HG02642 (cell line): ENCODE measurements at regions not wholly inside any gene's neighbourhood (a gene's known extent, or its start where the extent isn't known, plus 50 kb on each side); places are given as distances from the start of the nearest gene placed in this dataset.

Source experiments
- ATAC-seq: cut with Tn5 transposase; IDR thresholded peaks from one replicate; pipeline ENCODE4 v1.9.1; 2021; ENCODE audit warnings: mild to moderate bottlenecking; ENCODE audit not compliant: unreplicated experiment, poor library complexity

DNA sequence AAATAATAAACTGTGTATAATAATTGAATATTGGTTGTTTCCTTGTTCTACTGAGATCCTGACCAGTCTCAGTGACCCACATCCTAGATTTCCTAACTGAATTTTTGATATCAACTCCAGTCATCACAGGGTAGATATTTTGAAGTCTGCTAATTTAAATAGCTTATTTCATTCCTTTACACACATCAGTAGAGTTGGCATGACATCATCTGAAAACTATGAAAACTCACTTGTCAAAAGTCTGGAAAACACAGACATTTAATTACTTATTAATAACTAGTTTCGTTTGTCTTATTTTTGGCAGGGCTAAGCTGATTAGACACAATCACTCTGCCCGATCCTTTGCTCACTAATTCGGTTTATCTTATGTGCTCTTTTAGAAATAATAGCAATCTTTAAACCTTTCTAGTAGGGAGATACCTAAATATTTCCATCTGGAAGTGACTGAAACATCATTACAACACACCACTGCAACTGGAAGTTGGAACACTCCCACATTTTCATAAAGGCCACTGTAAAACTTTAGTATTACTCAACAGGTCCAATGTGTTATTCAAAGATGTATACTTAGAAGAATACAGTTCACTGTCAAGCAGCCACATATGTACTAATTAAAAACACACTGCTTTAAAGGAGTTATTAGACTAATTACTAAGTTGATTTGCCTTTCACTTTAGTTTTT is 198.4 kb upstream of the ZNF717 start:
- no peak for ATAC-seq

- no peak for ATAC-seq
Observed at GRCh38 chr3:75985432-75985831, 200.1 kb upstream of the ZNF717 start.

- no peak for ATAC-seq
Observed at GRCh38 chr3:76010252-76010651, 224.9 kb upstream of the ZNF717 start.

- no peak for ATAC-seq
Observed at GRCh38 chr3:76011121-76011520, 225.8 kb upstream of the ZNF717 start.

- no peak for ATAC-seq
Observed at GRCh38 chr3:76015496-76015895, 230.1 kb upstream of the ZNF717 start.

- ATAC-seq: no peak
Observed at GRCh38 chr3:76016111-76016510, 230.8 kb upstream of the ZNF717 start.

- ATAC-seq: no peak
Observed at GRCh38 chr3:76016769-76017439, 231.6 kb upstream of the ZNF717 start.

DNA sequence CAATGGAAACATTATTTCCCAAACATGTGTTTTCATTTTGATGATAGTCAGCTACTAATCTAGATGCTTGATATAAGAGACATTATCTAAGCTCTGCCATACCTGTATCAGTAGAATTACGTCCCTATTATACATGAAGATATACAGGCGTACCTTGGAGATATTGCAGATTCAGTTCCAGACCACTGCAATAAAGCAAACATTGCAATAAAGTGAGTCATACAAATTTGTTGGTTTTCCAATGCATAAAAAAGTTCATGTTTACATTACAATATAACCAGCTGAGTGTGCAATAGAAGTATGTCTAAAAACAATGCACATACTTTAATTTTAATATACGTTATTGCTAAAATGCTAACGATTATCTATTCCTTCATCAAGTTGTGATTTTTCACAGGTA is 236.0 kb upstream of the ZNF717 start:
- no peak for ATAC-seq

DNA sequence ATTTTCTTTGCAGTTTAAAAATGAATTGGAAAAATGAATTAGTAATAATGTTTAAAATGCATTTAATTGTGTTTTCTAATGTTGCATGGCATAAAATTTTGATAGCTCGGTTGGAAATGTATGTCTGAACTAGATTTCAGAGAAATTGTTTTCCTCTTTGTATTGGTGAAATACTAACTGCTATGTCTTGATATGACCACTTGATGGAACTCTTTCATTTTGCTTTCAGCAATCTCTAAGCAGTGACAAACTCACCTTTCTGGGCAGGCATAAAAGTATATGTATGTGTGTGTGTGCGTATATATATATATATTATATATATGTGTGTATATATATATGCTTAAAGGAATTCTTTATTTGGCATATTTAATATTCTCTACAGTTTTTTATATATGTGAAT is 239.3 kb upstream of the ZNF717 start:
- ATAC-seq: no peak

DNA sequence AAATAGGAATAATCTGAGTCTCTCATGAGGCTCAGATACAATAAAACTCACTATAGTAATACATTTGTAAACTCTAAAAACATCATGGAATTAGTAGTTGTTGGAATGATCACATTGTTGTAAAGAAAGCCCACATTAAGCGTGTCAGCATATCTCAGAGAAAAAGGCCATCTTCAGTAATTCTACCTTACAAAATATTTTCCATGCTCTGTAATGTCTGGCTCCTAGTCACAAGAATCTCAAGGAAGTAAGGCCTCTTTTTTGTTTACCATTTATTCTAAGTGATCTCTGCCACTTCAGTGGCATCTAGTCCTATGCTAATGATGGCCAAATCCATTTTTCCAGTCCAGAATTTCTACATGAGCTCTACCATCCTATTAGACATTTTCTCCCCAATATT is 240.2 kb upstream of the ZNF717 start:
- no peak for ATAC-seq

DNA sequence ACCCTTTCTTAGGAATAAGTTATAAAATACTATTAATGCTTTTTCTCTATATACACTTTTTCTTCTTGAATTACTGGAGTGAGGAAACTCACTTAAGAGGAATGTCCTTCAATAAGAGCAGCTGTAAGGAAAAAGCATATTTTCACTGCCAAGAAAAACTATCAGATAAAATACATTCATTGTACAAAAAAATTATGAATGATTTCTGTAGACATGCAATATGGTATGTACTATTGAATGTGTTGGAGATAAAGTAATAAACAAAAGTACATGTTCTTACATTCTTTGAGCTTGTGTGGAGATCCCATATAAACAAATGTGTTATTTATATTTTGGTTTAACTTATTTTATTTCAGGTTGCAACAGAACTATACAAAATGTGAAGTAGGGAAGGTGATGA is 241.0 kb upstream of the ZNF717 start:
- no peak for ATAC-seq

GRCh38 chr3:76028774-76029173 is 243.4 kb upstream of the ZNF717 start:
- no peak for ATAC-seq

GRCh38 chr3:76034649-76035048 is 249.3 kb upstream of the ZNF717 start:
- no peak for ATAC-seq

- no peak for ATAC-seq
Observed at GRCh38 chr3:76035117-76035516, 249.8 kb upstream of the ZNF717 start.

- ATAC-seq: no peak
Observed at GRCh38 chr3:76038949-76039348, 253.6 kb upstream of the ZNF717 start.

DNA sequence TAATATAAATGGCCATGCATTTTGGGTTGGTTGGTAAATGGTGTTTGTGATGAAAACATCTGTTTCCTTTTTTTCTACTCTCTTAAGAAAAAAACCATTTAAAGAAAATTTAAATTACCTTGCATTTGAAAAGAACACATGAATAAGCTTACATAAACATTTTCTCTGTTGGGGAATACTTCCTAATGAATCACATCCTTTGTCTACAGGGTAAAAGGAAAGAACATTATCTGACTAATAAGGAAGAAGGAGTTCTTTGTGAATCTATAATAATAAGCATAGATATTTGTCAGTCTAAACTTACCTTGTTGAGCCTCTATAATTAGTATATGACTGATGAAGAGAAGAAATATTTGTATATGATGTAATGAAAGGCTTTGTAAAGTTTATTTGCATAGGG is 254.1 kb upstream of the ZNF717 start:
- ATAC-seq: no peak

DNA sequence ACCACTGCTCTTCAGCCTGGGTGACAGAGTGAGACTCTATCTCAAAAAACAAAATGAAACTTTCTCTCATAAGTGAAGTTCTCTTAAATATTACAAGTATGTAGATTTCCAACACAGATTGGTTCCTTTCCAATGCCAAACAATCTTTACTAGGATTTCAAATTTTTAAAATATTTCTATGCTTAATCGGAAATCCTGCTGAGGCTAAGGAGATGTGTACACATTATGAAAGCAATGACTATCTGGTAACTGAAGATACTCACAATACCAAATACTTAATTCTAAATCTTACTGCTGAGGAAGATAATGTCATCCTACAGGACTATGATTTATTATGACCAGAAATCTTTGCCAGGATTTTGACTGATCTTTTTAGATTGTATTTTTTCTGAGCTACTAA is 255.6 kb upstream of the ZNF717 start:
- no peak for ATAC-seq

GRCh38 chr3:76043746-76044145 is 258.4 kb upstream of the ZNF717 start:
- ATAC-seq: no peak

- ATAC-seq: no peak
Observed at GRCh38 chr3:76044601-76045600, 259.6 kb upstream of the ZNF717 start.

DNA sequence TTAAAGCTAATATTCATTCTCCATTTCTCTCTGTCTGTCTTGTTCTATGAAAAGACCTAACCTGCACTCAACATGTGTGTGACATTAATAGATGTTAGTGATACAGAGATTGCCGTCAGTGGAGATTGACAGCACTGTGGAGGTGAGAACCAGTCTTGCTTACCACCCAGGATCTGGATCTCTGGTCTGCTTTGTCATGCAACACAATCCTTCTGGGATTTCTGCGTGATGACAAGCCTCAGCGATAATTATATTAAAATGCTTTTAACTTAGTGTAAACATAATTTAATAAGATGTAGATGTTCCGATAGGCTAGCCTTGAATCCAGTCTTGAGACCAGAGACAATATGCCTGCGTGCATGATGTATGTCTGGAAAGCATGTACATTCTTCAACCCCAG is 262.0 kb upstream of the ZNF717 start:
- ATAC-seq: no peak

DNA sequence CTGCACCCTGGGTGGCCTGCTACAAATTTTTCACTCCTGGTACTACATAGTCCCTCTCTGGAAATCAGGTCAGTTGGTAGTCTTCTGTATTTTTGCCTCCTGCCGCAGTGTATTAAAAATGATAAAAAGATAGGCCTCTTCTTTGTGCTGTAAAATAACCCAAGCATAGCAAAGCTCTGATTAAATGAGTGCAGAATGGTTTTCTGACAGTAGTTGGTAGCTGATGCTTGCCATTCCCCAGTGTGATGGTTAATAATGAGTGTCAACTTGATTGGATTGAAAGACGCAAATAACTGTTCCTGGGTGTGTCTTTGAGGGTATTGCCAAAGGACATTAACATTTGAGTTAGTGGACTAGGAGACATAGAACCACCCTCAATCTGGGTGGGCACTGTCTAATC is 264.4 kb upstream of the ZNF717 start:
- ATAC-seq: no peak
